ENCODE measurements at regions not wholly inside any gene's neighbourhood (a gene's known extent, or its start where the extent isn't known, plus 50 kb on each side); places are given as distances from the start of the nearest gene placed in this dataset.

DNA sequence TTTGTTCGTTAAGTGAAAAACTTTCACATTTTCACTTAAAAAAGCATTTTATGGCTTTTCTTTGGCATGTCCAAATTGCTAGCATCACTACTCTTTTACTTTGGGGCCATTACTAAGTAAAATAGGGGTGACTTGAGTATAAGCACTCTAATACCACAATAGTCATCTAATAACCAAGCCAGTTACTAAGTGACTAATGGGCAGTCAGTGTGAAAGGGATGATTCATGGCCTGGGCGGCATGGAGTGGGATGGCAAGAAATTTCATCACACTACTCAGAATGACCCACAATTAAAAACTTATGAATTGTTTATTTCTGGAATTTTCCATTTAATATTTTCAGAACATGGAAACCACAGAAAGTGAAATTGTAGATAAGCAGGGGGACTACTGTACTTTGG is 60.9 kb downstream of the BMP15 start:
- TF ChIP-seq RAD21 (IDR thresholded peaks at IDR 0.05) (no peak), CTCF (IDR thresholded peaks at IDR 0.05; ENCODE audit: low read depth, low read length, missing input control) (no peak), JUND (IDR thresholded peaks at IDR 0.05) (no peak), RXRA (IDR thresholded peaks at IDR 0.05) (no peak), SP1 (IDR thresholded peaks at IDR 0.05) (no peak)
- TF ChIP-seq, protein P1, sequence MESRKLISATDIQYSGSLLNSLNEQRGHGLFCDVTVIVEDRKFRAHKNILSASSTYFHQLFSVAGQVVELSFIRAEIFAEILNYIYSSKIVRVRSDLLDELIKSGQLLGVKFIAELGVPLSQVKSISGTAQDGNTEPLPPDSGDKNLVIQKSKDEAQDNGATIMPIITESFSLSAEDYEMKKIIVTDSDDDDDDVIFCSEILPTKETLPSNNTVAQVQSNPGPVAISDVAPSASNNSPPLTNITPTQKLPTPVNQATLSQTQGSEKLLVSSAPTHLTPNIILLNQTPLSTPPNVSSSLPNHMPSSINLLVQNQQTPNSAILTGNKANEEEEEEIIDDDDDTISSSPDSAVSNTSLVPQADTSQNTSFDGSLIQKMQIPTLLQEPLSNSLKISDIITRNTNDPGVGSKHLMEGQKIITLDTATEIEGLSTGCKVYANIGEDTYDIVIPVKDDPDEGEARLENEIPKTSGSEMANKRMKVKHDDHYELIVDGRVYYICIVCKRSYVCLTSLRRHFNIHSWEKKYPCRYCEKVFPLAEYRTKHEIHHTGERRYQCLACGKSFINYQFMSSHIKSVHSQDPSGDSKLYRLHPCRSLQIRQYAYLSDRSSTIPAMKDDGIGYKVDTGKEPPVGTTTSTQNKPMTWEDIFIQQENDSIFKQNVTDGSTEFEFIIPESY (IDR thresholded peaks at IDR 0.05), result no peak
- TF ChIP-seq, protein P2, sequence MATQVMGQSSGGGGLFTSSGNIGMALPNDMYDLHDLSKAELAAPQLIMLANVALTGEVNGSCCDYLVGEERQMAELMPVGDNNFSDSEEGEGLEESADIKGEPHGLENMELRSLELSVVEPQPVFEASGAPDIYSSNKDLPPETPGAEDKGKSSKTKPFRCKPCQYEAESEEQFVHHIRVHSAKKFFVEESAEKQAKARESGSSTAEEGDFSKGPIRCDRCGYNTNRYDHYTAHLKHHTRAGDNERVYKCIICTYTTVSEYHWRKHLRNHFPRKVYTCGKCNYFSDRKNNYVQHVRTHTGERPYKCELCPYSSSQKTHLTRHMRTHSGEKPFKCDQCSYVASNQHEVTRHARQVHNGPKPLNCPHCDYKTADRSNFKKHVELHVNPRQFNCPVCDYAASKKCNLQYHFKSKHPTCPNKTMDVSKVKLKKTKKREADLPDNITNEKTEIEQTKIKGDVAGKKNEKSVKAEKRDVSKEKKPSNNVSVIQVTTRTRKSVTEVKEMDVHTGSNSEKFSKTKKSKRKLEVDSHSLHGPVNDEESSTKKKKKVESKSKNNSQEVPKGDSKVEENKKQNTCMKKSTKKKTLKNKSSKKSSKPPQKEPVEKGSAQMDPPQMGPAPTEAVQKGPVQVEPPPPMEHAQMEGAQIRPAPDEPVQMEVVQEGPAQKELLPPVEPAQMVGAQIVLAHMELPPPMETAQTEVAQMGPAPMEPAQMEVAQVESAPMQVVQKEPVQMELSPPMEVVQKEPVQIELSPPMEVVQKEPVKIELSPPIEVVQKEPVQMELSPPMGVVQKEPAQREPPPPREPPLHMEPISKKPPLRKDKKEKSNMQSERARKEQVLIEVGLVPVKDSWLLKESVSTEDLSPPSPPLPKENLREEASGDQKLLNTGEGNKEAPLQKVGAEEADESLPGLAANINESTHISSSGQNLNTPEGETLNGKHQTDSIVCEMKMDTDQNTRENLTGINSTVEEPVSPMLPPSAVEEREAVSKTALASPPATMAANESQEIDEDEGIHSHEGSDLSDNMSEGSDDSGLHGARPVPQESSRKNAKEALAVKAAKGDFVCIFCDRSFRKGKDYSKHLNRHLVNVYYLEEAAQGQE (IDR thresholded peaks at IDR 0.05), result no peak
- TF ChIP-seq, protein P3, sequence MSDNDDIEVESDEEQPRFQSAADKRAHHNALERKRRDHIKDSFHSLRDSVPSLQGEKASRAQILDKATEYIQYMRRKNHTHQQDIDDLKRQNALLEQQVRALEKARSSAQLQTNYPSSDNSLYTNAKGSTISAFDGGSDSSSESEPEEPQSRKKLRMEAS (IDR thresholded peaks at IDR 0.05), result no peak
